ENCODE measurements at regions not wholly inside any gene's neighbourhood (a gene's known extent, or its start where the extent isn't known, plus 50 kb on each side); places are given as distances from the start of the nearest gene placed in this dataset.

- ATAC-seq (ENCODE audit: low FRiP score) (no peak), DNase-seq (ENCODE audit: low spot score) (no peak)
- TF ChIP-seq CTCF (IDR thresholded peaks at IDR 0.05) = no peak
These were observed 56.0 kb upstream of the HMHB1 start for GRCh38 chr5:143755966-143756365.

- ATAC-seq (ENCODE audit: low FRiP score) = no peak
These were observed 59.7 kb upstream of the HMHB1 start for GRCh38 chr5:143752165-143752850.

GRCh38 chr5:143751342-143751741 lies 60.6 kb upstream of the HMHB1 start:
- ATAC-seq (ENCODE audit: low FRiP score) (no peak), DNase-seq (ENCODE audit: low spot score) (no peak)
- no peak for TF ChIP-seq CTCF (IDR thresholded peaks at IDR 0.05)

More at GRCh38 chr5:143752165-143752850, 59.7 kb upstream of the HMHB1 start:
- no peak for TF ChIP-seq CTCF (IDR thresholded peaks at IDR 0.05)
- DNase-seq (ENCODE audit: low spot score) = no peak

GRCh38 chr5:143749581-143750205 lies 62.3 kb upstream of the HMHB1 start:
- no peak for TF ChIP-seq CTCF (IDR thresholded peaks at IDR 0.05)
- ATAC-seq (ENCODE audit: low FRiP score) (no peak), DNase-seq (ENCODE audit: low spot score) (no peak)

- no peak for TF ChIP-seq CTCF (IDR thresholded peaks at IDR 0.05)
- ATAC-seq (ENCODE audit: low FRiP score) = no peak
- no peak for DNase-seq (ENCODE audit: low spot score)
These were observed 63.4 kb upstream of the HMHB1 start for GRCh38 chr5:143748516-143748915.

GRCh38 chr5:143742951-143743350 lies 69.0 kb upstream of the HMHB1 start:
- no peak for TF ChIP-seq CTCF (IDR thresholded peaks at IDR 0.05)
- DNase-seq (ENCODE audit: low spot score) (no peak), ATAC-seq (ENCODE audit: low FRiP score) (no peak)

GRCh38 chr5:143741421-143741820 lies 70.5 kb upstream of the HMHB1 start:
- ATAC-seq (ENCODE audit: low FRiP score) (no peak), DNase-seq (ENCODE audit: low spot score) (no peak)
- no peak for TF ChIP-seq CTCF (IDR thresholded peaks at IDR 0.05)
